AG04450 (cell line): ENCODE measurements at regions not wholly inside any gene's neighbourhood (a gene's known extent, or its start where the extent isn't known, plus 50 kb on each side); places are given as distances from the start of the nearest gene placed in this dataset.

Experiments
- CTCF ChIA-PET: fragments of 300-600, 350-600 bp; formaldehyde crosslinking; extraction: SDS; loops from one replicate; lab custom pipeline; 2022; ENCODE audit warnings: antibody characterized with exemption, inconsistent platforms; lab: Charles Lee
- POLR2A ChIA-PET: fragments of 350-600 bp; formaldehyde crosslinking; extraction: SDS; loops from one replicate; lab custom pipeline; 2021; ENCODE audit warnings: antibody characterized with exemption, inconsistent platforms; lab: Yijun Ruan, JAX
- DNase-seq: peaks from one replicate; pipeline ENCODE4 v3.0.0-alpha.2; 2011; ENCODE audit warnings: low read depth, low spot score
- H3K27ac ChIP-seq: one replicate; pipeline ENCODE4 v1.5.1; 2012; ENCODE audit warnings: low read depth, low read length, control low read depth
- H3K27me3 ChIP-seq: one replicate; pipeline ENCODE4 v1.6.0; 2012; ENCODE audit warnings: low read length; ENCODE audit not compliant: control insufficient read depth, insufficient read depth
- H3K4me3 ChIP-seq: 2 replicates; pipeline ENCODE4 v1.5.1; 2011; ENCODE audit warnings: mild to moderate bottlenecking, low read depth, low read length, control low read depth
- H3K9me3 ChIP-seq: 2 replicates; pipeline ENCODE4 v1.5.1; 2012; ENCODE audit warnings: low read length; ENCODE audit not compliant: control insufficient read depth, insufficient read depth
- CTCF ChIP-seq: IDR thresholded peaks from 2 replicates; pipeline ENCODE4 v1.5.1; 2011; ENCODE audit warnings: low read depth, low read length, control low read depth, inconsistent platforms

DNA sequence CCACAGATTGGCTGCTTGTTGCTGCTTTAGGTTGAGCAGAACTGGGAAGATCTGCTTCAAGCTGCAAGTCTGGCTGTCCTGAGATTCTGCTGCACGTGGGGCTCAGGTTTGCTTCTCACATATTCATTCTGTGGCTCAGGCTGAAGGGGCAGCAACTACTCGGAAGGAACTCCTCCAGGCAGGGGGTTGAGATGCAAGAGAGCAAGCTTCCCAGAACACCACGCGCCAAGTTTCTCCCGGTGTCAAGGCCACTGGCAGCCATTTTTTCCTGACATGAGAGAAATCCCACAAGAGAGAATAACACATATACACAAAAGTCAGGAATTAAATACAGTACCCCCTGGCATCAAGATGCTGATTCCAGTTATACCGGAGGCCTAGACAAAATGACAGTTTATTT is 887.6 kb upstream of the SLC10A2 start:
- Histone ChIP-seq H3K9me3 (no peaks in the 10 kb centered on the region), H3K27me3 (no peaks in the 10 kb centered on the region), H3K27ac (no peak overlapping the region), H3K4me3 (no peak overlapping the region)
- no peak for TF ChIP-seq CTCF
- ChIA-PET POLR2A (no interaction called here), CTCF (no interaction called here)
- no peak for DNase-seq

DNA sequence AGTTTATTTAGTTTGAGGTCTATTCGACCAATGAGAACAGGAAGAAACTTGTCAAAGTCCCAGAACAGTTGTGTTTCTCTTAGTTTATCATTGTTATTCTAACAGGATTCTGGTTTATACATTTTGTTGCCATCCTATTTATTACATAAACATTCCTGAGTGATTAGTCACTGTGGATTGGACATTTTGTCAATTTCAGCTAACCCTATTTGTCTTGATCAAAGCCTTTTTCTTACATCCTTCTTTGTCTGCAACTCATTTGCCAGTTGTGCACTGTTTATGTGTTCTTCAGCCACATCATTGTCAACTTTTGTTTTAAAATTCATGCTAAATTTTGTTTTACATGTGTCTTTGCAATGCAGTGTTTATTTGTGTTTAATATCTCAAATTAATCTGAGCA is 886.0 kb upstream of the SLC10A2 start:
- H3K4me3 ChIP-seq = no peak overlapping the region
- no peaks in the 10 kb centered on the region for H3K27me3 ChIP-seq
- TF ChIP-seq CTCF = no peak
- H3K9me3 ChIP-seq = no peaks in the 10 kb centered on the region
- DNase-seq = no peak
- ChIA-PET POLR2A (no interaction called here), CTCF (no interaction called here)
- no peak overlapping the region for H3K27ac ChIP-seq

GRCh38 chr13:103948426-103948825 is 882.2 kb upstream of the SLC10A2 start:
- Histone ChIP-seq H3K4me3 (no peak overlapping the region), H3K27ac (no peak overlapping the region), H3K27me3 (no peaks in the 10 kb centered on the region), H3K9me3 (no peaks in the 10 kb centered on the region)
- TF ChIP-seq CTCF = no peak
- POLR2A ChIA-PET = no interaction called here
- CTCF ChIA-PET = no interaction called here
- DNase-seq = no peak

- Histone ChIP-seq H3K4me3 (no peak overlapping the region), H3K27me3 (no peaks in the 10 kb centered on the region), H3K27ac (no peak overlapping the region), H3K9me3 (no peaks in the 10 kb centered on the region)
- DNase-seq = no peak
- TF ChIP-seq CTCF = no peak
- POLR2A ChIA-PET = no interaction called here
- CTCF ChIA-PET = no interaction called here
Observed at GRCh38 chr13:103945836-103946235, 879.6 kb upstream of the SLC10A2 start.

- TF ChIP-seq CTCF = no peak
- Histone ChIP-seq H3K4me3 (no peak overlapping the region), H3K9me3 (no peaks in the 10 kb centered on the region; the same call in 1 of the 2 replicates), H3K27ac (no peak overlapping the region), H3K27me3 (no peaks in the 10 kb centered on the region)
- ChIA-PET POLR2A (no interaction called here), CTCF (no interaction called here)
- DNase-seq = no peak
Observed at GRCh38 chr13:103941506-103942140, 875.4 kb upstream of the SLC10A2 start.
